CD4-positive, alpha-beta memory T cell (primary cell): ENCODE measurements at regions not wholly inside any gene's neighbourhood (a gene's known extent, or its start where the extent isn't known, plus 50 kb on each side); places are given as distances from the start of the nearest gene placed in this dataset.

ENCODE experiments used
- CTCF ChIA-PET: fragments of 350-600 bp; sonication (Branson Sonifier 250); formaldehyde crosslinking; loops from one replicate; lab custom pipeline; 2021; ENCODE audit warnings: inconsistent platforms; ENCODE audit not compliant: partially characterized antibody; lab: Charles Lee
- POLR2A ChIA-PET: fragments of 350-600 bp; sonication (Branson Sonifier 250); formaldehyde crosslinking; loops from one replicate; lab custom pipeline; 2021; ENCODE audit not compliant: partially characterized antibody; lab: Charles Lee
- DNase-seq, 5 donors: peaks; one replicate each; pipeline versions ENCODE4 v3.0.0 to v3.0.0-alpha.2; 2020 to 2022; ENCODE audit warnings: mixed read lengths in 1 of 5
- H3K27ac ChIP-seq: one replicate; pipeline ENCODE4 v1.7.0; 2013; ENCODE audit warnings: low read depth, low read length
- H3K27me3 ChIP-seq: 2 replicates; pipeline ENCODE4 v1.7.0; 2013; ENCODE audit warnings: mild to moderate bottlenecking, low read length, moderate library complexity; ENCODE audit not compliant: insufficient read depth
- H3K36me3 ChIP-seq: 2 replicates; pipeline ENCODE4 v1.7.0; 2013; ENCODE audit warnings: mild to moderate bottlenecking, low read length, moderate library complexity; ENCODE audit not compliant: insufficient read depth
- H3K4me1 ChIP-seq: 2 replicates; pipeline ENCODE4 v1.7.0; 2013; ENCODE audit warnings: mild to moderate bottlenecking, low read length, moderate library complexity; ENCODE audit not compliant: insufficient read depth
- H3K4me3 ChIP-seq, 2 donors: one replicate each; pipeline ENCODE4 v1.7.0; 2013; ENCODE audit warnings: low read length in 2 of 2, mild to moderate bottlenecking in 1 of 2
- H3K9me3 ChIP-seq, 2 donors: one replicate each; pipeline ENCODE4 v1.7.0; 2013; ENCODE audit warnings: low read length in 2 of 2, control low read depth in 1 of 2; ENCODE audit not compliant: control insufficient read depth in 1 of 2
- H3K27ac Mint-ChIP-seq, 7 donors: one replicate each; pipeline ENCODE4 v1.8.0; 2020 to 2021; ENCODE audit warnings: mixed read lengths in 7 of 7, mild to moderate bottlenecking in 6 of 7, inconsistent platforms in 3 of 7, moderate library complexity in 3 of 7
- H3K27me3 Mint-ChIP-seq, 2 donors: one replicate each; pipeline ENCODE4 v1.8.0; 2020 to 2021; ENCODE audit warnings: mixed read lengths in 2 of 2
- H3K36me3 Mint-ChIP-seq, 2 donors: one replicate each; pipeline ENCODE4 v1.8.0; 2020 to 2021; ENCODE audit warnings: mixed read lengths in 2 of 2, inconsistent platforms in 1 of 2, mild to moderate bottlenecking in 1 of 2
- H3K4me1 Mint-ChIP-seq, 4 donors: one replicate each; pipeline ENCODE4 v1.8.0; 2020 to 2021; ENCODE audit warnings: mixed read lengths in 4 of 4, mild to moderate bottlenecking in 1 of 4
- H3K4me3 Mint-ChIP-seq, 8 donors: one replicate each; pipeline ENCODE4 v1.8.0; 2020 to 2021; ENCODE audit warnings: mixed read lengths in 8 of 8, mild to moderate bottlenecking in 7 of 8, moderate library complexity in 6 of 8, inconsistent platforms in 3 of 8
- H3K9me3 Mint-ChIP-seq, 8 donors: one replicate each; pipeline ENCODE4 v1.8.0; 2020 to 2021; ENCODE audit warnings: mixed read lengths in 8 of 8, mild to moderate bottlenecking in 5 of 8, inconsistent platforms in 3 of 8, moderate library complexity in 1 of 8
- intact Hi-C: fragments of 100-400 bp; cut with micrococcal nuclease; formaldehyde crosslinking; loops from one replicate; pipeline ENCODE4 v1.15.1; 2023

DNA sequence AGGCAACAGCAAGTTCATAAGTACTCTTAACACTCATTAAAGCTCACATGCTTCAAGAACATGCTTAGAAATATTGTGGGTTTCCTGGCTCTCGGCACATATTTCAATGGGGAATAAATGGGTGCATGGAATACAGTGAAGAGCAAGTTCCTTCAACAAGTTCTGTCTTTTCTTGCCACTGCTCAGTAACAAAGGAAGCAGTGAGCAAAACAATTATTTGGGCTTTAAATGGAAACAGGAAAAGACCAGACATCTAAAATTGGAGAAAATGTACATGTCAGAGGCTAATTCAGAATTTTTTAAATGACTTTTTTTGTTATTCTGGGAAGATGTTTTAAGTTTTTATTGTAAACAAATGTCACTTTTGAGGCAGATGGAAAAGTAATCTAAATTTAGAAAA is 478.7 kb downstream of the SETD4 start:
- H3K27me3 Mint-ChIP-seq = peaks cover 17 to 18% of the 10 kb centered on the region in 2 donors
- no peak overlapping the region for H3K27ac Mint-ChIP-seq
- H3K4me3 ChIP-seq = no peak overlapping the region
- H3K36me3 ChIP-seq = no peaks in the 10 kb centered on the region
- no peak for DNase-seq
- H3K4me1 ChIP-seq = no peaks in the 10 kb centered on the region
- no peak overlapping the region for H3K27ac ChIP-seq
- no peak overlapping the region for H3K4me3 Mint-ChIP-seq
- no peaks in the 10 kb centered on the region for H3K9me3 ChIP-seq
- H3K4me1 Mint-ChIP-seq = no peaks in the 10 kb centered on the region
- no peaks in the 10 kb centered on the region for H3K27me3 ChIP-seq
- intact Hi-C loops = no loop called here
- H3K9me3 Mint-ChIP-seq = no peaks in the 10 kb centered on the region
- CTCF ChIA-PET = no interaction called here
- POLR2A ChIA-PET = no interaction called here
- no peaks in the 10 kb centered on the region for H3K36me3 Mint-ChIP-seq

GRCh38 chr21:35579520-35580293 is 480.6 kb downstream of the SETD4 start:
- Mint-ChIP-seq H3K36me3 (no peaks in the 10 kb centered on the region), H3K9me3 (no peaks in the 10 kb centered on the region), H3K4me3 (no peak overlapping the region), H3K27me3 (peaks cover 20 to 24% of the 10 kb centered on the region in 2 donors), H3K4me1 (no peaks in the 10 kb centered on the region), H3K27ac (no peak overlapping the region)
- no peaks in the 10 kb centered on the region for H3K9me3 ChIP-seq
- POLR2A ChIA-PET = no interaction called here
- H3K36me3 ChIP-seq = no peaks in the 10 kb centered on the region
- intact Hi-C loops = no loop called here
- CTCF ChIA-PET = no interaction called here
- no peak overlapping the region for H3K27ac ChIP-seq
- no peak overlapping the region for H3K4me3 ChIP-seq
- H3K4me1 ChIP-seq = no peaks in the 10 kb centered on the region
- no peaks in the 10 kb centered on the region for H3K27me3 ChIP-seq
- DNase-seq = no peak

- no peaks in the 10 kb centered on the region for H3K36me3 Mint-ChIP-seq
- intact Hi-C loops = no loop called here
- peaks cover 20 to 26% of the 10 kb centered on the region in 2 donors for H3K27me3 Mint-ChIP-seq
- ChIA-PET CTCF (no interaction called here), POLR2A (no interaction called here)
- no peaks in the 10 kb centered on the region for H3K27me3 ChIP-seq
- no peak overlapping the region for H3K27ac Mint-ChIP-seq
- H3K4me3 Mint-ChIP-seq = no peak overlapping the region
- no peaks in the 10 kb centered on the region for H3K9me3 Mint-ChIP-seq
- H3K36me3 ChIP-seq = no peaks in the 10 kb centered on the region
- no peaks in the 10 kb centered on the region for H3K9me3 ChIP-seq
- DNase-seq = no peak
- H3K4me3 ChIP-seq = no peak overlapping the region
- no peaks in the 10 kb centered on the region for H3K4me1 ChIP-seq
- H3K27ac ChIP-seq = no peak overlapping the region
- H3K4me1 Mint-ChIP-seq = no peaks in the 10 kb centered on the region
Measured at GRCh38 chr21:35578831-35579471, 481.4 kb downstream of the SETD4 start.

- no peaks in the 10 kb centered on the region for H3K27me3 ChIP-seq
- no peaks in the 10 kb centered on the region for H3K9me3 ChIP-seq
- Mint-ChIP-seq H3K36me3 (no peaks in the 10 kb centered on the region), H3K27me3 (peaks cover 20 to 26% of the 10 kb centered on the region in 2 donors), H3K4me3 (no peak overlapping the region), H3K27ac (no peak overlapping the region), H3K4me1 (no peaks in the 10 kb centered on the region), H3K9me3 (no peaks in the 10 kb centered on the region)
- ChIA-PET POLR2A (no interaction called here), CTCF (no interaction called here)
- H3K36me3 ChIP-seq = no peaks in the 10 kb centered on the region
- H3K4me3 ChIP-seq = no peak overlapping the region
- intact Hi-C loops = no loop called here
- no peaks in the 10 kb centered on the region for H3K4me1 ChIP-seq
- DNase-seq = no peak
- H3K27ac ChIP-seq = no peak overlapping the region
Measured at GRCh38 chr21:35578347-35578782, 482.0 kb downstream of the SETD4 start.

GRCh38 chr21:35575280-35575915 is 484.9 kb downstream of the SETD4 start:
- ChIA-PET POLR2A (no interaction called here), CTCF (no interaction called here)
- no peaks in the 10 kb centered on the region for H3K36me3 ChIP-seq
- Mint-ChIP-seq H3K4me1 (no peaks in the 10 kb centered on the region), H3K9me3 (no peaks in the 10 kb centered on the region), H3K36me3 (no peaks in the 10 kb centered on the region), H3K27ac (no peak overlapping the region), H3K27me3 (peaks cover 16 to 31% of the 10 kb centered on the region in 2 donors), H3K4me3 (no peak overlapping the region)
- H3K27me3 ChIP-seq = no peaks in the 10 kb centered on the region
- no peaks in the 10 kb centered on the region for H3K9me3 ChIP-seq
- H3K27ac ChIP-seq = no peak overlapping the region
- no peak overlapping the region for H3K4me3 ChIP-seq
- no peaks in the 10 kb centered on the region for H3K4me1 ChIP-seq
- intact Hi-C loops = no loop called here
- no peak for DNase-seq

- Mint-ChIP-seq H3K4me1 (no peaks in the 10 kb centered on the region), H3K9me3 (no peaks in the 10 kb centered on the region), H3K27ac (no peak overlapping the region), H3K4me3 (no peak overlapping the region), H3K36me3 (no peaks in the 10 kb centered on the region), H3K27me3 (peaks cover 11 to 25% of the 10 kb centered on the region in 2 donors)
- H3K4me3 ChIP-seq = no peak overlapping the region
- H3K4me1 ChIP-seq = no peaks in the 10 kb centered on the region
- intact Hi-C loops = no loop called here
- H3K9me3 ChIP-seq = no peaks in the 10 kb centered on the region
- ChIA-PET CTCF (no interaction called here), POLR2A (no interaction called here)
- H3K27me3 ChIP-seq = no peaks in the 10 kb centered on the region
- no peak for DNase-seq
- H3K36me3 ChIP-seq = no peaks in the 10 kb centered on the region
- H3K27ac ChIP-seq = no peak overlapping the region
Measured at GRCh38 chr21:35573472-35574374, 486.6 kb downstream of the SETD4 start.

DNA sequence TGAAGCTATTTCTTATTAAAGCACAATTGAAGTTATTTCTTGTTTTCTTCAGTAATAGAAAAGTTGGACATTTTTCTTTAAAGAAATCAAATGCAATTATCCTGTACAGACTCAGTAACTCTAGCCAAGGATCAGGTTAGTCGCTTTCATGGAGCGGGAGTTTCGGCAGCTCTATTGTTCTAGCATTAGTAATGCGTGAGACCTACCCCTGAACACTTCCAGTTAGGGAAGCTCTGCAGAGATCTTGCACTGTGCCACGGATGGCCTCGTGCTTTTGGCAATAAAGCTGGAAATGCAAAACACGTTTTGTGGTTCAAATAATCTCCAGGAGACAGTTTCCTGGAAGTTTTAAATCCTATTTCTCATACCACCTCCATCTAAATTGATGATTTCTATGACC is 488.4 kb downstream of the SETD4 start:
- no peak overlapping the region for H3K27ac Mint-ChIP-seq
- Histone ChIP-seq H3K27me3 (no peaks in the 10 kb centered on the region), H3K9me3 (no peaks in the 10 kb centered on the region), H3K4me3 (no peak overlapping the region), H3K36me3 (no peaks in the 10 kb centered on the region), H3K4me1 (no peaks in the 10 kb centered on the region), H3K27ac (no peak overlapping the region)
- ChIA-PET POLR2A (no interaction called here), CTCF (no interaction called here)
- no peak overlapping the region for H3K4me3 Mint-ChIP-seq
- no peaks in the 10 kb centered on the region for H3K36me3 Mint-ChIP-seq
- no peaks in the 10 kb centered on the region for H3K9me3 Mint-ChIP-seq
- no peaks in the 10 kb centered on the region for H3K4me1 Mint-ChIP-seq
- no peak for DNase-seq
- intact Hi-C loops = no loop called here
- peaks cover 11 to 24% of the 10 kb centered on the region in 2 donors for H3K27me3 Mint-ChIP-seq
